HepG2 (cell line): ENCODE measurements at regions not wholly inside any gene's neighbourhood (a gene's known extent, or its start where the extent isn't known, plus 50 kb on each side); places are given as distances from the start of the nearest gene placed in this dataset.
A peak's percentile ranks its signal among the peaks of the same experiment; 100 is the strongest.

Source experiments
- ADNP ChIP-seq: sonication (generic); formaldehyde crosslinking; IDR thresholded peaks from 2 replicates; pipeline ENCODE4 v1.4.0; 2020; ENCODE audit warnings: missing genetic modification reagents
- AFF4 ChIP-seq: sonication (generic); formaldehyde crosslinking; IDR thresholded peaks from 2 replicates; pipeline ENCODE4 v1.4.0; 2020; ENCODE audit warnings: missing genetic modification reagents
- AHR ChIP-seq: IDR thresholded peaks from 2 replicates; pipeline ENCODE4 v1.6.1; 2018; ENCODE audit warnings: missing genetic modification reagents, missing compliant biosample characterization
- EZH2 ChIP-seq: conservative IDR thresholded peaks from 2 replicates; pipeline ENCODE4 v1.6.1; 2012; ENCODE audit warnings: mild to moderate bottlenecking, low read depth, low read length, moderate library complexity
- GPN1 ChIP-seq: sonication (generic); formaldehyde crosslinking; IDR thresholded peaks from 2 replicates; pipeline ENCODE4 v1.5.1; 2020; ENCODE audit warnings: missing genetic modification reagents, borderline replicate concordance
- HNRNPUL1 ChIP-seq: fragments of 200-400 bp; formaldehyde crosslinking; IDR thresholded peaks from 2 replicates; pipeline ENCODE4 v1.6.1; 2017; ENCODE audit warnings: low read depth, mild to moderate bottlenecking, low read length, moderate library complexity
- NFIC ChIP-seq: IDR thresholded peaks from 2 replicates; pipeline ENCODE4 v1.6.1; 2012; ENCODE audit warnings: mild to moderate bottlenecking, low read length, inconsistent platforms
- NFKBIZ ChIP-seq: IDR thresholded peaks from 2 replicates; pipeline ENCODE4 v1.6.1; 2018; ENCODE audit warnings: missing genetic modification reagents, missing compliant biosample characterization
- RARA ChIP-seq: IDR thresholded peaks from 2 replicates; pipeline ENCODE4 v1.6.1; 2016; ENCODE audit warnings: missing genetic modification reagents, missing compliant biosample characterization
- RORA ChIP-seq: sonication (generic); formaldehyde crosslinking; IDR thresholded peaks from 2 replicates; pipeline ENCODE4 v1.5.0; 2020; ENCODE audit warnings: mild to moderate bottlenecking, missing genetic modification reagents, moderate library complexity
- RXRB ChIP-seq: IDR thresholded peaks from 2 replicates; pipeline ENCODE4 v1.6.1; 2016; ENCODE audit warnings: borderline replicate concordance, missing genetic modification reagents, missing compliant biosample characterization
- SNAI1 ChIP-seq: sonication (generic); formaldehyde crosslinking; IDR thresholded peaks from 2 replicates; pipeline ENCODE4 v1.5.0; 2020; ENCODE audit warnings: mild to moderate bottlenecking, missing genetic modification reagents, borderline replicate concordance
- ZBTB44 ChIP-seq: sonication (generic); formaldehyde crosslinking; IDR thresholded peaks from 2 replicates; pipeline ENCODE4 v1.4.0; 2020; ENCODE audit warnings: missing genetic modification reagents
- ZNF142 ChIP-seq: sonication (generic); formaldehyde crosslinking; IDR thresholded peaks from 2 replicates; pipeline ENCODE4 v1.4.0; 2020; ENCODE audit warnings: missing genetic modification reagents
- ZNF225 ChIP-seq: sonication (generic); formaldehyde crosslinking; IDR thresholded peaks from 2 replicates; pipeline ENCODE4 v1.4.0; 2020; ENCODE audit warnings: mild to moderate bottlenecking, missing genetic modification reagents
- ZNF251 ChIP-seq: sonication (generic); formaldehyde crosslinking; IDR thresholded peaks from 2 replicates; pipeline ENCODE4 v1.9.0; 2021; ENCODE audit warnings: mild to moderate bottlenecking, missing genetic modification reagents
- ZNF451 ChIP-seq: sonication (generic); formaldehyde crosslinking; IDR thresholded peaks from 2 replicates; pipeline ENCODE4 v1.5.0; 2020; ENCODE audit warnings: mild to moderate bottlenecking, missing genetic modification reagents
- ZNF550 ChIP-seq: sonication (generic); formaldehyde crosslinking; IDR thresholded peaks from 2 replicates; pipeline ENCODE4 v1.4.0; 2020; ENCODE audit warnings: mild to moderate bottlenecking, missing genetic modification reagents, borderline replicate concordance
- ZNF652 ChIP-seq: IDR thresholded peaks from 2 replicates; pipeline ENCODE4 v1.6.1; 2016; ENCODE audit warnings: low read depth, borderline replicate concordance
- TF ChIP-seq, protein P1 (sequence below): sonication (generic); formaldehyde crosslinking; IDR thresholded peaks from 2 replicates; pipeline ENCODE4 v1.8.0; 2022; ENCODE audit warnings: mild to moderate bottlenecking, missing genetic modification reagents, moderate library complexity

- no peak for TF ChIP-seq ZNF142 (CRISPR knock-in tag)
- TF ChIP-seq ZNF550 (CRISPR knock-in tag): no peak
- TF ChIP-seq ZNF225 (CRISPR knock-in tag): no peak
- no peak for TF ChIP-seq EZH2
- TF ChIP-seq SNAI1 (CRISPR knock-in tag): no peak
- no peak for TF ChIP-seq AHR (CRISPR knock-in tag)
- TF ChIP-seq, protein P1, sequence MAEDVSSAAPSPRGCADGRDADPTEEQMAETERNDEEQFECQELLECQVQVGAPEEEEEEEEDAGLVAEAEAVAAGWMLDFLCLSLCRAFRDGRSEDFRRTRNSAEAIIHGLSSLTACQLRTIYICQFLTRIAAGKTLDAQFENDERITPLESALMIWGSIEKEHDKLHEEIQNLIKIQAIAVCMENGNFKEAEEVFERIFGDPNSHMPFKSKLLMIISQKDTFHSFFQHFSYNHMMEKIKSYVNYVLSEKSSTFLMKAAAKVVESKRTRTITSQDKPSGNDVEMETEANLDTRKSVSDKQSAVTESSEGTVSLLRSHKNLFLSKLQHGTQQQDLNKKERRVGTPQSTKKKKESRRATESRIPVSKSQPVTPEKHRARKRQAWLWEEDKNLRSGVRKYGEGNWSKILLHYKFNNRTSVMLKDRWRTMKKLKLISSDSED (CRISPR knock-in tag): no peak
- no peak for TF ChIP-seq ZNF251
- no peak for TF ChIP-seq RORA (CRISPR knock-in tag)
- no peak for TF ChIP-seq ZNF451
- TF ChIP-seq ZNF652: no peak
- no peak for TF ChIP-seq HNRNPUL1
- TF ChIP-seq ADNP (CRISPR knock-in tag): no peak
- TF ChIP-seq GPN1 (CRISPR knock-in tag): no peak
- peak; percentile 68 for TF ChIP-seq RARA (CRISPR knock-in tag)
- TF ChIP-seq RXRB (CRISPR knock-in tag): peak; percentile 32; the same call in 1 of the 2 replicates
- no peak for TF ChIP-seq NFKBIZ (CRISPR knock-in tag)
- TF ChIP-seq ZBTB44 (CRISPR knock-in tag): no peak
- TF ChIP-seq NFIC: no peak
- TF ChIP-seq AFF4: no peak
Measured at GRCh38 chr2:81247648-81248047, 943.1 kb upstream of the LRRTM1 start (continued).
